IPS DF 19.7 (cell line): ENCODE measurements at regions not wholly inside any gene's neighbourhood (a gene's known extent, or its start where the extent isn't known, plus 50 kb on each side); places are given as distances from the start of the nearest gene placed in this dataset.
"Not testable (repeated sequence)": the region's sequence is repeated elsewhere in the genome, so short reads cannot be mapped to it uniquely, and the experiment has no call there.

ENCODE experiments used
- DNase-seq: peaks from one replicate; pipeline ENCODE4 v3.0.0-alpha.2; 2013; ENCODE audit warnings: low read depth, low spot score

DNA sequence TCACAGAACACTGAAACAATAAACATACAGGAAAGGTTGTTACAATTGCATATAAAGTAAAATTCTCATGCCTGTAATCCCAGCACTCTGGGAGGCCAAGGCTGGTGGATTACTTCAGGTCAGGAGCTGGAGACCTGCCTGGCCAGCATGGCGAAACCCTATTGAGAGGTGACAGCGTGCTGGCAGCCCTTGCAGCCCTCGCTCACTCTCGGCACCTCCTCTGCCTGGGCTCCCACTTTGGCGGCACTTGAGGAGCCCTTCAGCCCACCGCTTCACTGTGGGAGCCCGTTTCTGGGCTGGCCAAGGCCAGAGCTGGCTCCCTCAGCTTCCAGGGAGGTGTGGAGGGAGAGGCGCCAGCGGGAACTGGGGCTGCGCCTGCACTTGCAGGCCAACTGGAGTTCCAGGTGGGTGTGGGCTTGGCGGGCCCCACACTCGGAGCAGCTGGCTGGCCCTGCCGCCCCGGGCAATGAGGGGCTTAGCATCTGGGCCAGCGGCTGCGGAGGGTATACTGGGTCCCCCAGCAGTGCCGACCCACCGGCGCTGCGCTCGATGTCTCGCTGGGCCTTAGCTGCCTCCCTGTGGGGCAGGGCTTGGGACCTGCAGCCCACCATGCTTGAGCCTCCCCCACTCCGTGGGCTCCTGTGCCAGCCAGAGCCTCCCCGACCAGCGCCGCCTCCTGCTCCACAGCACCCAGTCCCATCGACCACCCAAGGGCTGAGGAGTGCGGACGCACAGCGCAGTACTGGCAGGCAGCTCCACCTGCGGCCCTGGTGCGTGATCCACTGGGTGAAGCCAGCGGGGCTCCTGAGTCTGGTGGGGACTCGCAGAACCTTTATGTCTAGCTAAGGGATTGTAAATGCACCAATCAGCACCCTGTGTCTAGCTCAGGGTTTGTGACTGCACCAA, 51.5 kb upstream of the MBNL1 start:
- not testable (repeated sequence) for DNase-seq

GRCh38 chr3:152218602-152219001, 50.1 kb upstream of the MBNL1 start:
- no peak for DNase-seq
